Hematopoietic multipotent progenitor cell (in vitro differentiated cells): ENCODE measurements at regions not wholly inside any gene's neighbourhood (a gene's known extent, or its start where the extent isn't known, plus 50 kb on each side); places are given as distances from the start of the nearest gene placed in this dataset.
"Not testable (repeated sequence)": the region's sequence is repeated elsewhere in the genome, so short reads cannot be mapped to it uniquely, and the experiment has no call there.

Experiments used
- DNase-seq, 3 donors: peaks; one replicate each; pipeline ENCODE4 v3.0.0-alpha.2; 2011 to 2015; ENCODE audit warnings: low read depth in 2 of 3, low spot score in 2 of 3

DNA sequence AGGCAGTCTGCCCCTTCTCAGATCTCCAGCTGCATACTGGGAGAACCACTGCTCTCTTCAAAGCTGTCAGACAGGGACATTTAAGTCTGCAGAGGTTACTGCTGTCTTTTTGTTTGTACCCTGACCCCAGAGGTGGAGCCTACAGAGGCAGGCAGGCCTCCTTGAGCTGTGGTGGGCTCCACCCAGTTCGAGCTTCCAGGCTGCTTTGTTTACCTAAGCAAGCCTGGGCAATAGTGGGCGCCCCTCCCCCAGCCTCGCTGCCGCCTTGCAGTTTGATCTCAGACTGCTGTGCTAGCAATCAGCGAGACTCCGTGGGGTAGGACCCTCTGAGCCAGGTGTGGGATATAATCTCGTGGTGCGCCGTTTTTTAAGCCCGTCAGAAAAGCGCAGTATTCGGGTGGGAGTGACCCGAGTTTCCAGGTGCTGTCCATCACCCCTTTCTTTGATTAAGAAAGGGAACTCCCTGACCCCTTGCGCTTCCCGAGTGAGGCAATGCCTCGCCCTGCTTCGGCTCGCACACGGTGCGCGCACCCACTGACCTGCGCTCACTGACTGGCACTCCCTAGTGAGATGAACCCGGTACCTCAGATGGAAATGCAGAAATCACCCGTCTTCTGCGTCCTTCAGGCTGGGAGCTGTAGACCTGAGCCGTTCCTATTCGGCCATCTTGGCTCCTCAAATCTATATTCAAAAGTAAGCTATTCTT is 224.4 kb downstream of the ZNF326 start:
- DNase-seq = not testable (repeated sequence)

DNA sequence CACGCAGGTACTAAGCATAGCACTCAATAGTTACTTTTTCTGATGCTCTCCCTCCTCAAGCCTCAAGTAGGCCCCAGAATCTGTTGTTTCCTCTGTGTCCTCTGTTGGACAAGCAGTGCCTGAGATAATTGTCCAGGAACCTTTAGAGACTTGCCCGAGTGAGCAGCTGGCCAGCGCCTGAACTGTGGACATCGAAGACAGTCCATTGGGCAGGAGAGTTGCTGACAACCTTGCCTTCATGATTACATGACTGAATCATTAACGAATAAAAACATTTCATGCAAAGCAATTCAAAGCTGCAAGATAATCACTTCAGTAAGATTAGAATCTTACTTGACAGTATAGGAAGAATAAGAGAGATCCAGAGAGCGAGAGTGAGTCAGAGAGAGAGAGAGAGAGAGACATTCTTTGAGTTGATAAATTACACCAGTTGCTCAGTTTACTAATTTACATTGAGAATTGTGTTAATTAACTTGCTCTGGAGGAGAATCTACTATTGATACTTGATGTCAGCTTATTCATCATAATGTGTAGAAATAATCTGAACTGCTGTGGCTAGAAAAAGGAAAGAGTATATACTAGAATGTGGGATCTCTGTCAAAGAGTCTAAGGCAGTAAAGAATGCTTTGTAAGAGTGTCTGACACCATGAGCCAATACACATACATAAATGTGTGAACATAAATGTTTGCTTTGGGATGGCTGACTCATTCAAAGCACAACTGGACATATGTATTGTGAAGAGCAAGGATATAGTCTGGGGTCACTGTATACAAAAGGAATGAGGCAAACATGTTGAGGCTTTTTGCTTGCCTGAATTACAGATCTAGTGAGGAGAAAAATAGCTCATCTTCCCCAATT is 216.0 kb downstream of the ZNF326 start:
- DNase-seq = no peak

- DNase-seq = no peak
Measured at GRCh38 chr1:90208949-90209348, 214.0 kb downstream of the ZNF326 start.

- no peak for DNase-seq
Measured at GRCh38 chr1:90206260-90206659, 211.3 kb downstream of the ZNF326 start.

DNA sequence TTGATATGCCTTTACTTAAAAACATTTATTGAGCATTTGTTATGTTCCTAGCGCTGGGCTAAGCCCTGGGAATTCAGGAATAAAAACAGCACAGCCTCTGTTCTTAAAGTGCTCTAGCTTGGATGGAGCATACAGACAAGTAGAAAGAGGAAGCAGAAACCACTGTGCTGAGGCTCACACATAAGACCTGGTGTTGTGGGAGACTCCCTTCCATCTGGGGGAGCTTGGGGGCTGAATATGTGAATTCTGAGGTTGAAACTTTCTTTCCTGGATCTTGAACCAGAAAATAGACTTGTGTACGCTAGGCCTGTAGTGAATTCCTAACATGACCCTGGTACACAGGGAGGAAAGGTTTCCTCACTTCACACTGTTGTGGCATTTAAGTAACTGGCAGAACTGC is 209.9 kb downstream of the ZNF326 start:
- DNase-seq = peak in 1 of 3 donors; percentile 12

- DNase-seq = no peak
Measured at GRCh38 chr1:90204023-90204590, 209.2 kb downstream of the ZNF326 start.

- DNase-seq = peak in 2 of 3 donors; percentile 3 to 18
Measured at GRCh38 chr1:90201467-90202358, 206.8 kb downstream of the ZNF326 start.

DNA sequence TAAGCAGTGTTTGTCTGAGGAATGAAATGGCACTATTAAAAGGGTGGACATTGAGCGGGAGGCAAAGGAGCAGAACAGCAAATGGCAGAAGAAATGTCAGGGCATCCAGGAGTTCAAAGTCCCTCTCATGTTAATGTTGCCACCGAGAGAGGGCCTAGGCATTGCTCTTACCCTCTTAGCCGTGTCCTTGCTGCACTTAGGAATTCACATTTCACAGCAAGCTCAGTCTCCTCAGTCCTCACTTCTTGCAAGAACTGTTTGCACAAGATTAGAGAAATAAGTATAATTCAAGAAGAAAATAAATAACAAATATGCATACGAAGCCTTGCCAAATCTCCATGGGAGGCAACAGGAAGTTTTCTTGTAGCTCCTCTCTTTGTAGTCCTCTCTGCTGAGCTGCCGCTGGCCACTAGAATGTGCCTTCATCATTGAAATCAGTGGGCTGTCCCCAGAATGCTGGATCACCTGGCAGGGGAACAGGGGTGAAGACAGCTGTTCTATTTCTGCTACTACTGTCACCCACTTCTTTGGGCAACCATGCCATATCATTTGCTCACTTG is 205.8 kb downstream of the ZNF326 start:
- DNase-seq = no peak

- no peak for DNase-seq
Measured at GRCh38 chr1:90198616-90199332, 203.9 kb downstream of the ZNF326 start.

DNA sequence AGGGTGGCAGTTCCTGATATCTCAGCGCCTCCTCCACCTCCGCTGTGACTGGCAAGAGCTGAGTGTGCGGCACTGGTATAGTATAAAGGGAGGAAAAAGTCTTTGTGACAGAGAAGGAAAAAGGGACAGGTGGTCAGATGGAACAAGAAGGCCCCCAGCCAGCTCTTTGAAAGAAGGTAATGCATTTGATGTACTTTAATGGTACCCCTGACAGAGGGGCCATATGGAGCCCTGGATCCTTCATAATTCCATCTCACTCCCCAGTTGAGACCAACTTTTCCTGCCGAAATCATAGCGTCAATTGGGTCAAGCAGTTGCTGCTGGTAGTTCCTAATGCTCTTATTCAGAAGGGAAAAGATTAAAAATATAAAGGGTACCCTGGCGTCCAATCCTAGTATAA is 198.2 kb downstream of the ZNF326 start:
- no peak for DNase-seq

DNA sequence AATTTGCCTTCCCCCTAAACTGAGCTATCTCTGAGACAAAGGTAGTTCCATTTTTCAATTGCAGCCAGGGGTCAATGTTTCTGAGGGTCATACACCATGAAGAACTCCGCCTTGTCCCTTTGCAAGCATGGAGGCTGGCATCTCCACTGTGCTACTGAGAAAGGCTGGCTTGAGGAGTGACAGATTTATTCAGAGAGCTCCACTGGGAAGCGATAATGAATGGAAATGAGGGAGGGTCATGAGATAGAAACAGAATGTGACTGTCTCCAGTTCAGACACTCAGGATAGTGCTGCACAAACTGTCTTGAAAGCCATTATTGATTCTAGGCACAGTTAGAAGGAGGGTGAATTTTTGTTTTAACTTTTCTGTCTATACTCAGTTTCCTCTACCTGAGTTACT is 197.5 kb downstream of the ZNF326 start:
- no peak for DNase-seq

- DNase-seq = no peak
Measured at GRCh38 chr1:90190523-90190922, 195.6 kb downstream of the ZNF326 start.

- DNase-seq = no peak
Measured at GRCh38 chr1:90189889-90190288, 195.0 kb downstream of the ZNF326 start.

GRCh38 chr1:90187323-90187585 is 192.3 kb downstream of the ZNF326 start:
- no peak for DNase-seq

- DNase-seq = no peak
Measured at GRCh38 chr1:90186506-90187322, 191.8 kb downstream of the ZNF326 start.

DNA sequence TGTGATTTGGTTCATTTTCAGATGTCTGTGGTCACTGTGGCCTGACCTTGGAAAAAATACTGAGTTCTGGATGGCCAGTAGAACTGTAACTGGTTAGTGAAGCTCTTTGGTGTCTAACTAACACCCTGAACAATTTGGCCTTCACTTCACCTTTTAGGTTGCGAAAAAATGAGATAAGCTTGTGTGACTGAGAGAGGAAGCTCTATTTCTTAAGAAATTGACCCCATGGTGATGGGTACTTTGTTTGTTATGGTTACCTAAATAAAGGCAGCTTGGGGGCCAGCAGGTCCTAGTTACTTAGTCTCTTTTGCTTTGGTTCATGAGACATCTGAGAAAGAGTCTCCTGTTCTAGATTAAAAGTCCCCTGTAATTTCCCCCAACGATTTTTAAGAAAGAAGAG is 181.6 kb downstream of the ZNF326 start:
- peak in 1 of 3 donors; percentile 20 for DNase-seq

- no peak for DNase-seq
Measured at GRCh38 chr1:90175490-90176167, 180.7 kb downstream of the ZNF326 start.

GRCh38 chr1:90174246-90174645 is 179.3 kb downstream of the ZNF326 start:
- DNase-seq = peak in 1 of 3 donors; percentile 13

- no peak for DNase-seq
Measured at GRCh38 chr1:90162216-90162615, 167.3 kb downstream of the ZNF326 start.
